Prostate gland (tissue), 2 donors: ENCODE measurements at regions not wholly inside any gene's neighbourhood (a gene's known extent, or its start where the extent isn't known, plus 50 kb on each side); places are given as distances from the start of the nearest gene placed in this dataset.

Experiments used
- DNase-seq: peaks from one replicate; pipeline ENCODE4 v3.0.0-alpha.2; 2019; ENCODE audit warnings: low spot score
- H3K27ac ChIP-seq, 2 donors: fragments of 200-600 bp; sonication (generic); 2 replicates each; pipeline ENCODE4 v1.5.1; 2017 to 2019
- H3K27me3 ChIP-seq: fragments of 200-600 bp; sonication (generic); replicated peaks from 2 replicates; pipeline ENCODE4 v1.5.1; 2019; ENCODE audit not compliant: insufficient read depth
- H3K36me3 ChIP-seq, 2 donors: fragments of 200-600 bp; sonication (generic); 1 replicate in 1 of 2; 2 replicates in 1 of 2; pipeline versions ENCODE4 v1.5.1 to v1.8.1; 2017 to 2019
- H3K4me1 ChIP-seq: fragments of 200-600 bp; sonication (generic); replicated peaks from 2 replicates; pipeline ENCODE4 v1.5.1; 2019
- H3K4me3 ChIP-seq, 2 donors: fragments of 200-600 bp; sonication (generic); 2 replicates each; pipeline ENCODE4 v1.5.1; 2017 to 2019
- H3K9me3 ChIP-seq: fragments of 200-600 bp; sonication (generic); 2 replicates; pipeline ENCODE4 v1.5.1; 2017
- CTCF ChIP-seq, 4 experiments: fragments of 200-600 bp in 2 of 4; fragments of 450-650 bp in 2 of 4; sonication (generic) in 2 of 4; IDR thresholded peaks; 1 replicate in 3 of 4; 2 replicates in 1 of 4; pipeline ENCODE4 v1.5.1; 2016 to 2019; ENCODE audit warnings: antibody characterized with exemption in 4 of 4, mild to moderate bottlenecking in 2 of 4, moderate library complexity in 2 of 4
- POLR2A ChIP-seq: fragments of 450-650 bp; IDR thresholded peaks from one replicate; pipeline ENCODE4 v1.6.1; 2016; ENCODE audit warnings: antibody characterized with exemption, mild to moderate bottlenecking
- POLR2AphosphoS5 ChIP-seq: sonication (generic); formaldehyde crosslinking; IDR thresholded peaks from one replicate; pipeline ENCODE4 v1.6.1; 2017; ENCODE audit warnings: antibody characterized with exemption
- WGBS: methylation state at CpG from one replicate; pipeline ENCODE4 v1.1.5; 2018; 5-methylcytosine and 5-hydroxymethylcytosine counted together
- intact Hi-C: fragments of 100-400 bp; cut with DNase I; formaldehyde crosslinking; loops from one replicate; pipeline ENCODE4 v1.14.2; 2022

- H3K27me3 ChIP-seq: no peaks in the 10 kb centered on the region
- intact Hi-C loops: no loop called here
- H3K36me3 ChIP-seq: no peaks in the 10 kb centered on the region
- DNase-seq: no peak
- peaks cover 19% of the 10 kb centered on the region for H3K4me1 ChIP-seq
- 71% methylated on average over 15 of the region's 15 CpGs for WGBS
- H3K9me3 ChIP-seq: no peaks in the 10 kb centered on the region
- TF ChIP-seq POLR2A: no peak
- TF ChIP-seq POLR2AphosphoS5: no peak
- TF ChIP-seq CTCF (IDR thresholded peaks at IDR 0.05): no peak
- no peak overlapping the region for H3K4me3 ChIP-seq
- H3K27ac ChIP-seq: no peak overlapping the region
Observed at GRCh38 chr12:124678421-124678893, 111.0 kb upstream of the NCOR2 start.

GRCh38 chr12:124677552-124678356 is 110.3 kb upstream of the NCOR2 start:
- intact Hi-C loops: no loop called here
- no peak for TF ChIP-seq POLR2AphosphoS5
- no peak for TF ChIP-seq CTCF (IDR thresholded peaks at IDR 0.05)
- TF ChIP-seq POLR2A: no peak
- Histone ChIP-seq H3K36me3 (no peaks in the 10 kb centered on the region), H3K27me3 (no peaks in the 10 kb centered on the region), H3K27ac (no peak overlapping the region), H3K4me1 (peaks cover 14% of the 10 kb centered on the region), H3K9me3 (no peaks in the 10 kb centered on the region), H3K4me3 (no peak overlapping the region)
- DNase-seq: no peak
- WGBS: 96% methylated on average over 21 of the region's 21 CpGs

GRCh38 chr12:124676714-124677462 is 109.5 kb upstream of the NCOR2 start:
- Histone ChIP-seq H3K36me3 (no peaks in the 10 kb centered on the region), H3K27ac (peak overlapping the region; percentile 51 to 59), H3K4me1 (peaks cover 11% of the 10 kb centered on the region), H3K9me3 (no peaks in the 10 kb centered on the region), H3K4me3 (no peak overlapping the region), H3K27me3 (no peaks in the 10 kb centered on the region)
- TF ChIP-seq POLR2AphosphoS5 (no peak), POLR2A (no peak), CTCF (IDR thresholded peaks at IDR 0.05) (no peak)
- DNase-seq: no peak
- intact Hi-C loops: no loop called here
- WGBS: 91% methylated on average over 42 of the region's 42 CpGs

- intact Hi-C loops: no loop called here
- peak overlapping the region; percentile 51 to 59 for H3K27ac ChIP-seq
- no peaks in the 10 kb centered on the region for H3K9me3 ChIP-seq
- DNase-seq: no peak
- WGBS: 40% methylated on average over 36 of the region's 36 CpGs
- no peaks in the 10 kb centered on the region for H3K27me3 ChIP-seq
- H3K4me1 ChIP-seq: peaks cover 11% of the 10 kb centered on the region
- TF ChIP-seq POLR2AphosphoS5: peak; percentile 37
- TF ChIP-seq POLR2A: no peak
- H3K4me3 ChIP-seq: no peak overlapping the region
- no peaks in the 10 kb centered on the region for H3K36me3 ChIP-seq
Observed at GRCh38 chr12:124675881-124676713, 108.7 kb upstream of the NCOR2 start.

GRCh38 chr12:124674937-124675336 is 107.5 kb upstream of the NCOR2 start:
- no peaks in the 10 kb centered on the region for H3K36me3 ChIP-seq
- H3K9me3 ChIP-seq: no peaks in the 10 kb centered on the region
- no peak for TF ChIP-seq POLR2A
- no peak for TF ChIP-seq POLR2AphosphoS5
- TF ChIP-seq CTCF (IDR thresholded peaks at IDR 0.05): no peak
- H3K4me3 ChIP-seq: no peak overlapping the region
- 100% methylated on average over 1 of the region's 1 CpG for WGBS
- intact Hi-C loops: no loop called here
- H3K27me3 ChIP-seq: no peaks in the 10 kb centered on the region
- DNase-seq: no peak
- no peak overlapping the region for H3K27ac ChIP-seq
- peaks cover 9% of the 10 kb centered on the region for H3K4me1 ChIP-seq
